ENCODE measurements at regions not wholly inside any gene's neighbourhood (a gene's known extent, or its start where the extent isn't known, plus 50 kb on each side); places are given as distances from the start of the nearest gene placed in this dataset.

DNA sequence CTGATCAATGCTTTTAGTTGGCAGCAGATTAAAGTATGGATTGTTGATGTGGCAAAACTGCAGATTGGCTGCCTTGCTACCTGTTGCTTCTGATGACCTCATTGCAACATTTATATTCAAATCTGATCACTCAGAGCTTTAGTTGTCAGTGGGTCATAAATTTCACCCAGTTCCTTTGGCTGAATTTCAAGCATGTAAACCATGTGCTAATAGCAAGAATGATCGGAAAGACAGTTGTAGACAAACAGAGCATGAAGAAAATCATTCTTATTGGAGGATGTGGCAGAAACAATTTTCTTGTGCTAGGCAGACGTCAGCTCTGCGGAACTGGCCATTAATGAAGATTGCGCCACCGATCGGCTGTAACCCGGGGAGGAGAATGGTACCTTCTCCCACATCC is 346.6 kb upstream of the EEF2KMT start:
- no peak for DNase-seq

DNA sequence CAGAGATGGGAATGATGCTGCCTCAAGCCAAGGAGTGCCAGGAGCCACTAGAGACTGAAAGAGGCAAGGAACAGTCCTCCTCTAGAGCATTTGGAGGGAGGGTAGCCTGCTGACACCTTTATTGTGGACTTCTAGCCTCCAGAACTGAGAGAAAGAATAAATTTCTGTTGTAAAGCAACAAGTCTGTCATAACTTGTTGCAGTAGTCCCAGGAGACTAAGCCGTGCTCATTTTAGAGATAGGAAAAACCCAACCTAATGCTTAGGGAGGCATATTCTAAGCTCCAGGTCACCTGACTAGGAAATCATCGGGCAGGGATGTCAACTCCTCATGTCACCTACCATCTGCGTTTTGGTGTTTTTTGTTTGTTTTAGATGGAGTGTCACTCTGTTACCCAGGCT is 345.4 kb upstream of the EEF2KMT start:
- no peak for DNase-seq

DNA sequence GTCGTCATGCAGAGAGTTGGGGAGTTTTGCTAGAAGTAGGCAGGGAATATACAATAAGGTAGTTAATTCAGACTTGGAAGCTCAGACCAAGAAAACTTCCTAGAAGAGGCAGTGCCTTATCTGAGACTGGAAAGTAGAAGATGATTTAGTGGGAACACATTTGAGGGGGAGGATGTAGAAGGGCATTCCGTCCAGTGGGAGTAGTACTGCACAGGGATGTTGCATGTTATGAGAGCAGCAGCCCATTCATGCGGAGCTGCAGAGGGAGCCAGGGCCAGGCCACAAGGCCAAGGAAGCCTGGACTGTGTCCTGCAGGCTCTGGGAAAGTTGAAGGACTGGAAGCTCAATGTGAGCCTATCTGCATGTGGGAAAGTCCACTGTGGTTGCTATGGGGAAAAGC is 344.5 kb upstream of the EEF2KMT start:
- DNase-seq, result no peak

DNA sequence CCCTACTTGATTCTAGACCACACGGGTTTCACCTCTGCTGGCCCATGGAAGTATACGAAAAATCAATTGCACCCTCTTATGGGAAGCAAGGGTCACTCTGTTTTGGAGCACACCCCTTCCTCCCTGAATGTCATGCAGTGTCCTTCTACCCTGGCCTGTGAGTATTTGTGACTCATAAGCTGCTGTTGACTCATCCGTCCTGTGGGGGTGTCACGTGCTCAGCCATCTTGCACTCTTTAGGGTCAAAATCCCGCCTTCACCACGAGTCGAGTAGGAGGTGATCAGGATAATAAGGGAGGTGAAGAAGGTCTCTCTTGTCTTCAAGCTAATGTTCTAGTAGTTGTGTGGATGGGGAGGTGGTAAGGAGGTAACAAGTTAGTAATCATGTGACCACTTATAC is 341.0 kb upstream of the EEF2KMT start:
- no peak for DNase-seq

DNA sequence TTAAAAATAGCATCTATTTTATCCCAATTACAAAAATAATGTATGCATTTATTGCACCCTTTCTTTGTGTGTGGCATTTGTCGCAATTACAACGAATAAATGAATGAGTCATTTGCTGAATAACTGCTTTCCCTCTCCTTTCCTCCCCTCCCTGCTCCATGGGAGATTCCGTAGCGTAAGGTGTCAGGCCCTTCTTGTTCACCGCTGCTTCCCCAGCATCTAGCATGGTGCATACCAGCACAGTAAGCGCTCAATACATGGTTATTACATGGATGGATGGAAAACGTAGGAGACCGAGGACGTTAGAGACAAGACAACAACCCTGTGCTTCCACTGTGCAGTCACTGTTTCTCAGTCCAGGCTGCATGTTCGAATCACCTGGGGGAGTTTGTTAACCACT is 336.0 kb upstream of the EEF2KMT start:
- no peak for DNase-seq

DNA sequence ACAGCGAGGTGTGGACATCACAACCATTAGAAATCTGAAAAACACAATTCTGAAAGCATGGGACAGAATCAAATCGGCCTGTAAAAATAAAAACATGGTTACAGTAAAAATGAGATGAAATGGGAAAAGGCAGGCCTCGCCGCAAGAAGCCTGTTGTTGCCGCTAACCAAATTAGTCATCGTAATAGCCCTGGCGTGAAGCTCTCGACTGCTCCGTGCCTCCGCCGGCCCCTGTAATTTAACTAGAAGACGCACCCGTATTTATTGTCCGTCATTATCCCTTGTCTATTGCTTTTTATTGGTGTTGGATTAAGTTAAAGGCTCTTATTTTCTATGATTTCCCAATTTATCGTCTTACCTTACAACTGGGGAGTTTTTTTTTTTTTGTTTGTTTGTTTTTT is 334.6 kb upstream of the EEF2KMT start:
- no peak for DNase-seq

DNA sequence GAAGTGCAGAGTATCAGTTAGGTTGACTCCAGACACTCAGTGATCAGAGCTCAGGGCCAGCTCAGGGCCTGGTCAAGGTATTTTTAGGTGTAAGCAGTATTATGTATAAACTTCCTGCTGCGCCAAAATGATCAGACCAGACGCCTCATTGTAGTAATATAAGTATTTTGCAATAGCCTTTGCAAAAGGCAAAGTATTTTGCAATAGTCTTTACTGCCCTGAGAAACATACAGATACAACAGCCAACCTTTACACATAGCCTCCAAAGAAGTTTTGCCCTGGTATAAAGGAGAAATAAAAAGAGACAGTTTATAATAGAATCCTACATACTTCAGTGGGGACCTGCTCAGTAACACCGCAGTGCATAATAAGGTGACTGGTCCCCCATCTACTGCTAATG is 333.0 kb upstream of the EEF2KMT start:
- DNase-seq, result no peak

DNA sequence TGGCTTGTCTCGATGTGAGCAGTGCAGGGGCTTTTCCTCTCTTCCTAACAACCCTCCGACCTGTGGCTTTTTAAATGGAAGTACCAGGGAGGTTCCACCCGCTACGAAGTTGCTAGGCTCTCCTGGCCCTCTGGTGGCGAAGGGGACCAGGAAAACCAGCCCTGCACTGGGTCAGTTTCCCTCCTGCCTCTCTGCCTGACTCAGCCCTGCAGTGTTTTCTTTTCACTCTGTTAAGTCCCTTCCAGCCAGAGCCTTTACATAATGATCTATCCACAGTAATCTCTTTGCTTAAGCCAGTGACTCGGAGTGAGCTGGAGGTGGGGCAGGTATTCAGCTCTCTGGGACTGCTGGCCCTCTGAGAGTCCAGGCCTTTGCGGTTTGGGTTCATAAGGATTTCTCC is 331.3 kb upstream of the EEF2KMT start:
- no peak for DNase-seq

DNA sequence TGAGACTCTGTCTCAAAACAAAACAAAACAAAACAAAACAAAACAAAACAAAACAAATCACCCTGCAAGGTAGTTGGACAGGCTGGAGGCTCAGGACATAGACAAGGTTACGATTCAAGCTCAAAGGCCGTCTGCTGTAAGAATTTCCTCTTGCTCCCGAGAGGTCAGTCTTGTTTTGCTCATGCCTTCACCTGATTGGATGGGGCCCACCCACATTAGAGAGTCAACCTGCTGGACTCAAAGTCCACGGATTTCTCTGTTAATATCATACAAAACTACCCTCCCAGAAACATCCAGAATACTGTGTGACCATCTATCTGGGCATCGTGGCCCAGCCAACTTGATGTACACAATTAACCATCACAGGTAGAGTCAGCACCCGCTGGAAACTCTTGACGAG is 330.0 kb upstream of the EEF2KMT start:
- no peak for DNase-seq

DNA sequence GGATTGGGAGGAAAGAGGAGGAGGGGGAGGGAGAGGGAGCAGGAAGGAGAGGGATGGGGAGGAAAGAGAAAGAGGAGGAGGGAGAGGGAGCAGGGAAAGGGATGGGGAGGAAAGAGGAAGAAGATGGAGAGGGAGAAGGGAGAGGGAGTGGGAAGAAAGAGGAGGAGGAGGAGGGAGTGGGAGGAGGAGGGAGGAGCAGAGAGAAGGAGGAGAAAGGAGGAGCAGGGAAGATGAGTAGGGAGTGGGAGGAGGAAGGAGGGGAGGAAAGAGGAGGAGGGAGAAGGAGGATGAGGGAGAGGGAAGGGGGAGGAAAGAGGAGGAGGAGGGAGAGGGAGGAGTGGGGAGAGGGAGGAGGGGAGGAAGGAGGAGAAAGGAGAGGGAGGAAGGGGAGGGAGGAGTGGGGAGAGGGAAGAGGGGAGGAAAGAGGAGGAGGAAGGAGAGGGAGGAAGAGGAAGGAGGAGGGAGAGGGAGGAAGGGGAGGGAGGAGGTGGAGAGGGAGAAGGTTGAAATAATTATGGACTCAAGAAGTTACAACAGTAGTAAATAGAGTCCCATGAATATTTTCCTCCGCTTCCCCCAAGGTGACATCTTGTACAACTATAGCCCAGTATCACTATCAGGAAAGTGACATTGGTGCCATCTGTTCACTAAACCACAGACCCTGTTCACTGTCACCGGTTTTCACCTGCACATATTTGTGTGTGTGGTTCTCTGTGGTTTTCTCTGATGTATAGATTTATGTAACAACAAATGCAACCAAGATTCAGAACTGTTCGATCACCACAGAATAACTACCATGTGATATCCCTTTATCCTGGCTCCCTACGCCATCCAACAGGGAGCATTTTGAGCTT is 325.3 kb upstream of the EEF2KMT start:
- DNase-seq, result no peak

DNA sequence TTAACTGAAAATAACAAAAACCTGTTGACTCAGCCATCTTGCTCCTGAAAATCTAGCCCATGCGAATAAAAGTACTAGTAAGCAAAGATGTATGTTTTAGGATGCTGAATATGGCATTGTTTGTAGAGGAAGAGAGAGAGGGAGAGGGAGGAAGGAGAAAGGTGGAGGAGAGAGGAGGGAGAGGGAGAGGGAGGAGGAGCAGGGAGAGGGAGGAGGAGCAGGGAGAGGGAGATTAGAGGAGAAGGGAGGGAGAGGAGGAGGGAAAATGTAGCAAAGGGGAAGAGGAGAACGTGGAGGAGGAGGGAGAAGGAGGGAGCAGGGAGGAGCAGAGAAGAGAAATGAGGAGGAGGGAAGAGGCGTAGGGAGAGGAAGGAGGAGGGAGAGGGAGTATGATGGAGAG is 324.5 kb upstream of the EEF2KMT start:
- DNase-seq, result no peak

DNA sequence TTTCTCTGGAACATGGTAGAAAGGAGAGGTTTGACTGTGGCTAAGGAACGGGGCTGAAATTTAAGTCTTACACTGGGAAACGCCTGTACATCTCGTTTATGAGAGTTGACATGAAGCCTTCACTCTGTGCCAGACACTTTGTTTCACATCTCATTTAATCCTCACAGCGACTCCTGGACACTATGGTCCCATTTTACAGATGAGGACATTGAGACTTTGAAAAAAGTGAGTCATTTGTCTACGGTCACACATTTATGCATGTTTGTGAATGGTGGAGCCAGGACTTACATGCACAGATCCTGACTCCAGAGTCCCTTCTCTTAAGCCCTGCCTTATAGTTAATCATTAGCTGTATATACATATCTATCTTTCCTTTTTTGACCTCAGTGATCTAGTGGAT is 318.4 kb upstream of the EEF2KMT start:
- no peak for DNase-seq

DNA sequence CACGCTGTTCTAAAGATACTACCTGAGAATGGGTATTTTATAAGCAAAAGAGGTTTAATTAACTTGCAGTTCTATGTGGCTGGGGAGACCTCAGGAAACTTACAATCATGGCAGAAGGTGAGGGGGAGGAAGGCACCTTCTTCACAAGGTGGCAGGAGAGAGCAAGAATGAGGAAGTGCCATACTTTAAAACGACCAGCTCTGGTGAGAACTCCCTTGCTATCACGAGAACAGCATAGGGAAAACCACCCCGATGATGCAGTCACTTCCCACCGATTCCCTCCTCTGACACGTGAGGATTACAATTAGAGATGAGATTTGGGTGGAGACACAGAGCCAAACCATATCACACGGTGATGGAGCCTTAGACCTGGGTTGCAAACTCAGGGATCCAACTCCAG is 317.5 kb upstream of the EEF2KMT start:
- DNase-seq, result no peak

DNA sequence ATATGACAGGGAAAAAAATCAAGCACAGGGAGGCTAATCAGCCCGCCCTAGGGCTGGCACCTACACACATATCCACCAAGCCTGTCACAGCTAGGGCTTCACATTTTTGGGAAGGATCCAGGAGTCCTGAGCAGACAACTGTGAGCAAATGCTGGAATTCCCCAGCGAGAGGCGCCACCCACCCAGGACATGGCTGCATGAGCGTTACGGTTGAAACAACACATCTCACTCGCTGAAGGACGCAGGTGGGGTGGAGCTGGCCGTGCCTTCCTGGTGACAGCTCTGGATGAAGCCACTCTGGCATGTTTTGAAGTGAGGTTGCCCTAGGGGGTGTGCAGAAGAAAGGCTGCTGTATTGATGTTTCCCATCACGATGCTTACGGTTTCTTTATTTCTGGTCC is 315.1 kb upstream of the EEF2KMT start:
- peak in 1 of 3 donors; percentile 4 for DNase-seq

DNA sequence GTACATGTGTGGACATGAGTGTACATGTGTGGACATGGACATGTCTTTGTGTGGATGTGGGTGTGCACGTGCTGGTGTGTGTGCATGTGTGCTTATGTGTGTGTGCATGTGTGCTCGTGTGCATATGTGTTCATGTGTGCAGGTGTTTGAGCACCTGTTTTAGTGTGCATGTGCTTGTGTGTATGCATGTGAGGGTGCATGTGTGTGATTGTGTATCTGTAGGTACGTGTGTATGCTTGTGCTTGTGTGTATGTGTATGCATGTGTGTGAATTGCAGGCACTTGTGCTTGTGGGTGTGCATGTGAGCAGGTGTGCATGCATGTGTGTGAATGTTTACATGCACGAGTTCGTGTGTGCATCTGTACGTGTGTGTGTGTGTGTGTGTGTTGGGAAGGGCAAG is 300.6 kb upstream of the EEF2KMT start:
- no peak for DNase-seq

DNA sequence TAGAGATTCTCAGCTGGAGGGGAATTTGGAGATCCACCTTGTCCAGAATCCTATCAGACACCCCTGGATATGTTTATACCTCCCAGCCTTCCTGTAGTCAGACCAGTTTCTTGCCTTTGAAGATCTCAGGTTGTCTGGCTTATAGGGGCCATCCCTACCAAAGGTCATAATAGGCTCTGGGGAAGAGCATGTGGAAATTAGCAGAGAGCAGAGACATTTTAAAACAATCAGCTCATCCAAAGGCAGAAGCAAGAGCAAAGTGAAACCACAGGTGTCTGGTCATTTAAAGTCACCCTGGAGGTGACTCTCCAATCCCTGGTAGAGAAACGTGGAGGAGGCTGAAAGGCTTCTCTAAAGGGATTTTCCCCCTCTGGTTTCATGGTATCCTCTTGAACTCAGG is 299.3 kb upstream of the EEF2KMT start:
- no peak for DNase-seq

DNA sequence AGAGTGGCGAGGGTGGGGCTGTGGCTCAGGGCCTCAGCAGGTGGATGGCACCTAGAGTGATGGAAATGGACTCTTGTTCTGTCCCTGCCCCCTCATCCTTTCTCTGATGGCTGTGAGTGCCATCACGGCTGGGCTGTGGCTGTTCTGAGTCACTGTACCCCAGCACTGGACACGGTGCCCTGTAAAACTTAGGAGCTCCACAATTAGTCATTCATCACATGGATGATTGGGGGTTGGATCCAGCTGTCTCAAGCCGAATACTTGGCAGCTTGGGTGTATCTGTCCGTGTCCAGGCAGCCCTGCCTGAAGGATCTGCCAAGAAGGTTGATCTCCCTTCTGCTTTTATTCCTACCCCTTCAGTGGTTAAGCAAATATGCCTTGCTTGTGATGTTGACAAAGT is 295.5 kb upstream of the EEF2KMT start:
- no peak for DNase-seq

DNA sequence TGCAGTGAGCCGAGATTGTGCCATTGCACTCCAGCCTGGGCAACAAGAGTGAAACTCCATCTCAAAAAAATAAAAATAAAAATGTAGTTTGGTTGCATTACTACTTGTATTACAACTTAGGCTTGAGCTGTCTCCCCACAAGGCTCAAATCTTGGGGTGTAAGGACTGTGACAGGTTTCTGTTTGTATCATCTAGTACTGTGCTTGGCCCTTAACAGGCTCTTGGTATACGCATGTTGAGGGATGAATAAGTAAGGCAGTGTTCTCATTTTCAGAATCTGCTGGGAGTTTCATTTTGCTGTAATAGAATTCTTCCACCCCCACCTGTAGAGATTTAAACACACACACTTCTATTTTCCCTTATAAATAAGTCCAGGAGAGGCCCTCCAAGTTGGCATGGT is 289.4 kb upstream of the EEF2KMT start:
- no peak for DNase-seq

DNA sequence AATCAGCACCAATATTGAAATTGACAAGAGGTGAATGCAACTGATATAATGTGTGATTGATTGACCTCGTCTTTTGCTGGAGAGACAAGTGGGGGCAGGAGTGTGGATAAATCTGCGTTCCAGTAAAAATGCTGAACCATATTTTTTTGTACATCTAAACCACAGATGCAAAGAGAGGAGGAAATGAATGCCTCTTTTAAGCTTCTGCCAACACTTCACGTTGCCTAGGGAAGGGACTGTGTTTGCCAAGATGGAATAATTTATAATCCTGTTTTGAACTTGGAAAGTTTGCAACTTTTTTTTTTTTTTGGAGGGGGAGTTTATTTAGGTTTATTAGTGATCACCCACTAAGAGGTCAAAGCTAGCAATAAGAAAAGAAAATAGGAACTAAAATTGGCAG is 288.2 kb upstream of the EEF2KMT start:
- DNase-seq, result no peak

DNA sequence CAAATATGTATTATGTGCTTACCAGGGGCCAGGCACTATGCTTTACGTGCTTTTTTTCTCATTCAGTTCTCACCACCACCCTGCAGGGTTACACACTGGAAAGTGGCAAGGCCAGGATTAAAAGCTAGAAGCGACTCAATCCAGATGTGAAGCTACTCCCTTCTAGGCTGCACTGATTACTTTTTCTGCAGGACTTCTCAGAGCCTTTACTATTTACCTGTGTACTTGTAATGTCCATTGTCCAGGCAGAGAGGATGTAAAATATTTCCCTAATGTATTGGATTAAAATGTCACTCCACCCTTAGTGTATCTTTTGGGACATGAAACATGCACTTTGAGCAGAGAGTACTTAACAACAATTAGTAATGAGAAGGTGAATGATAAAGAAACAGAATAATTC is 287.5 kb upstream of the EEF2KMT start:
- DNase-seq, result no peak

DNA sequence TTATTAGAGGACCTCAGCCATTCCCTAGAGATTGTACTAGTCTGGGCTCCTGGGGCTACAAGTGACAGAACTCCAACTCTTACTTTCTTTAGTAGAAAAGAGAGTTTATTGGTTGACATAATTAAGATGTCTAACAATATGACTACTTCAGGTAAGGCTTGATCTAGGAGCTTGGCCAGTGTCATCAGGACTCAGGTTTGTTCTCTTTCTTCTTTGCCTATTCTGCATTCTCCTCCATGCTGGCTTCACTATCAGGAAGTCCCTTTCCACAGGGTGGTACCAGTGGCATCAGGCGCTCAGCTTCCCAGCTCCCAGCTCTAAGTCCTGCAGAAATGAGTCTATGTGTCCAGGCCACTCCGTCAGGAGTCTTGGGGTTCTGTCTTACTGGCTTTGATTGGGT is 286.1 kb upstream of the EEF2KMT start:
- no peak for DNase-seq

DNA sequence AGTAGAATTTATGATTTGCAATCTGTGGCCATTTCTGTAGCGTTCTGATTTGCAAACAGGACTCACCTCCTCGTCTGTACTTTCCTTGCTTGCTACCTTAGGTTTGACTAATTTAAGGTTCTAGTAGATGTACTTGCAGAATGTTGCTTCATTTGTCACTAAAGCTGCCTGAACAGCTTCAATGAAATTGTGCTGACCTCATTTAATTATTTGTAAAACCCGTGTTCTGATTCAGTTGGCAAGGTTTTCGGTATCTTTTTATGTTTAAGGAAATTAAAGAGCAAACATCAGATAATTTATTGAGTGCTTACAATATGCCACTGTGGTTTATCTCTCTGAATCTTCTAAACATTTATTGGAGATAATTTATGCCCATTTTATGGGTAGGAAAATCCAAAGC is 284.9 kb upstream of the EEF2KMT start:
- DNase-seq, result no peak

DNA sequence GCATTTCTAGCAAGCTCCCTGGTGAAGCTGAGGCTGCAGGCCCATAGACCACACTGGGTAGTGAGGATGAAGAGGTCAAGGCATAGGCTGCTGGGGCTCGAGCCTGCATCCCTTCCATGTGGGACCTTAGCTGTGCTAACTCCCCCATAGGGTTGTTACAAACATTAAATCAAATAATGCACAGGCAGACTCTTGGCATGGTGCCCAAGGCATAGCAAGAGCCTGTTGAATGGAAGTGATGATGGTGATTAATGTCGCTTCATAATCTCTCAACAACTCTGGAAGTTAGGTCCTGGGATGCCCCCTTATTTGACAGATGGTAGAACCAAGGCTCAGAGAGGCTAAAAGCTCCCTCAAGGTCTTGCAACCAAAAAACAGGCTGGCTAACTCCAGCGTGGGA is 283.9 kb upstream of the EEF2KMT start:
- DNase-seq, result no peak

DNA sequence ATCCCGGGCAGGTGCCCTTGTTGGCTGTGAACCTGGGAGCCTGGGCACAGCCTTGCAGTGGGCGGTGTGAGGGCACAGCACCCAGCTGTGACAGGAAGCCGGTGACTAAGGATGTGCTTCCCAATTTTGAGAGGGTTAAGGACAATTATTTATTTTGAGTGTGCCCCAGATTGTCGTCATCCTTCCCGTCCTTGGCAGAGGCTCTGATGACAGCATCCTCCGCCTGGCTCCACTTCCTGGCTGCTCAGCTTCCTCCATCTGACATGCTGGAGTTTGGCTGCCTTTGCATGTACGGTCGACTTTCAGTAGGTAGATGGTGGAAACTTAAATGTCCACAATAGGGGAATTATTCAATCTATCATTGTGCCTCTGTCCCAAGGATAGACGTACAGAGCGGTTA is 282.4 kb upstream of the EEF2KMT start:
- DNase-seq, result no peak

Measured in muscle of back (tissue), 3 donors.